Liver (tissue), 3 donors: ENCODE measurements at regions not wholly inside any gene's neighbourhood (a gene's known extent, or its start where the extent isn't known, plus 50 kb on each side); places are given as distances from the start of the nearest gene placed in this dataset.

Experiments
- EGR1 ChIP-seq, 2 donors: IDR thresholded peaks; 2 replicates each; pipeline ENCODE4 v1.6.1; 2016 to 2018; ENCODE audit warnings: antibody characterized with exemption in 2 of 2, low read depth in 2 of 2
- FOXA1 ChIP-seq: IDR thresholded peaks from 2 replicates; pipeline ENCODE4 v1.6.1; 2016; ENCODE audit warnings: antibody characterized with exemption
- FOXA2 ChIP-seq: IDR thresholded peaks from 2 replicates; pipeline ENCODE4 v1.6.1; 2016; ENCODE audit warnings: antibody characterized with exemption
- GABPA ChIP-seq, 2 donors: IDR thresholded peaks in 1 of 2; conservative IDR thresholded peaks in 1 of 2; 2 replicates each; pipeline ENCODE4 v1.6.1; 2016; ENCODE audit warnings: antibody characterized with exemption in 2 of 2, mild to moderate bottlenecking in 1 of 2, moderate library complexity in 1 of 2
- JUND ChIP-seq, 2 donors: IDR thresholded peaks; 2 replicates each; pipeline ENCODE4 v1.6.1; 2016; ENCODE audit warnings: antibody characterized with exemption in 2 of 2
- NR2F2 ChIP-seq: IDR thresholded peaks from 2 replicates; pipeline ENCODE4 v1.6.1; 2016; ENCODE audit warnings: antibody characterized with exemption
- RAD21 ChIP-seq, 2 donors: IDR thresholded peaks; 2 replicates each; pipeline ENCODE4 v1.6.1; 2016; ENCODE audit warnings: antibody characterized with exemption in 2 of 2, mild to moderate bottlenecking in 2 of 2
- TAF1 ChIP-seq: conservative IDR thresholded peaks from 2 replicates; pipeline ENCODE4 v1.6.1; 2016; ENCODE audit warnings: antibody characterized with exemption, mild to moderate bottlenecking
- YY1 ChIP-seq: IDR thresholded peaks from 2 replicates; pipeline ENCODE4 v1.6.1; 2016; ENCODE audit warnings: antibody characterized with exemption, mild to moderate bottlenecking
- TF ChIP-seq, protein P1 (sequence below): fragments of 150-350 bp; IDR thresholded peaks from 2 replicates; pipeline ENCODE4 v1.5.1; 2017; ENCODE audit warnings: improper control_type of control experiment, low read depth, low read length; ENCODE audit not compliant: missing input control
- TF ChIP-seq, protein P2 (sequence below): IDR thresholded peaks from 2 replicates; pipeline ENCODE4 v1.6.1; 2016; ENCODE audit warnings: antibody characterized with exemption
- TF ChIP-seq, protein P3 (sequence below): IDR thresholded peaks from 2 replicates; pipeline ENCODE4 v1.6.1; 2016; ENCODE audit warnings: antibody characterized with exemption, mild to moderate bottlenecking
- TF ChIP-seq, protein P4 (sequence below): IDR thresholded peaks from 2 replicates; pipeline ENCODE4 v1.6.1; 2016; ENCODE audit warnings: antibody characterized with exemption
- donor health status: healthy.
- donor health status: healthy.

GRCh38 chr2:136424112-136424511, 306.2 kb upstream of the CXCR4 start:
- TF ChIP-seq, protein P1, sequence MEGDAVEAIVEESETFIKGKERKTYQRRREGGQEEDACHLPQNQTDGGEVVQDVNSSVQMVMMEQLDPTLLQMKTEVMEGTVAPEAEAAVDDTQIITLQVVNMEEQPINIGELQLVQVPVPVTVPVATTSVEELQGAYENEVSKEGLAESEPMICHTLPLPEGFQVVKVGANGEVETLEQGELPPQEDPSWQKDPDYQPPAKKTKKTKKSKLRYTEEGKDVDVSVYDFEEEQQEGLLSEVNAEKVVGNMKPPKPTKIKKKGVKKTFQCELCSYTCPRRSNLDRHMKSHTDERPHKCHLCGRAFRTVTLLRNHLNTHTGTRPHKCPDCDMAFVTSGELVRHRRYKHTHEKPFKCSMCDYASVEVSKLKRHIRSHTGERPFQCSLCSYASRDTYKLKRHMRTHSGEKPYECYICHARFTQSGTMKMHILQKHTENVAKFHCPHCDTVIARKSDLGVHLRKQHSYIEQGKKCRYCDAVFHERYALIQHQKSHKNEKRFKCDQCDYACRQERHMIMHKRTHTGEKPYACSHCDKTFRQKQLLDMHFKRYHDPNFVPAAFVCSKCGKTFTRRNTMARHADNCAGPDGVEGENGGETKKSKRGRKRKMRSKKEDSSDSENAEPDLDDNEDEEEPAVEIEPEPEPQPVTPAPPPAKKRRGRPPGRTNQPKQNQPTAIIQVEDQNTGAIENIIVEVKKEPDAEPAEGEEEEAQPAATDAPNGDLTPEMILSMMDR, result no peak
- TF ChIP-seq TAF1 (no peak), NR2F2 (no peak), GABPA (IDR thresholded peaks at IDR 0.05 in 1 of 2, conservative IDR thresholded peaks at IDR 0.05 in 1 of 2) (no peak), EGR1 (IDR thresholded peaks at IDR 0.05; ENCODE audit: low read depth in 2 of 2) (no peak), JUND (IDR thresholded peaks at IDR 0.05) (no peak), RAD21 (IDR thresholded peaks at IDR 0.05) (no peak), FOXA1 (no peak), FOXA2 (no peak), YY1 (no peak)
- TF ChIP-seq, protein P2, sequence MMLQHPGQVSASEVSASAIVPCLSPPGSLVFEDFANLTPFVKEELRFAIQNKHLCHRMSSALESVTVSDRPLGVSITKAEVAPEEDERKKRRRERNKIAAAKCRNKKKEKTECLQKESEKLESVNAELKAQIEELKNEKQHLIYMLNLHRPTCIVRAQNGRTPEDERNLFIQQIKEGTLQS, result no peak
- TF ChIP-seq, protein P3, sequence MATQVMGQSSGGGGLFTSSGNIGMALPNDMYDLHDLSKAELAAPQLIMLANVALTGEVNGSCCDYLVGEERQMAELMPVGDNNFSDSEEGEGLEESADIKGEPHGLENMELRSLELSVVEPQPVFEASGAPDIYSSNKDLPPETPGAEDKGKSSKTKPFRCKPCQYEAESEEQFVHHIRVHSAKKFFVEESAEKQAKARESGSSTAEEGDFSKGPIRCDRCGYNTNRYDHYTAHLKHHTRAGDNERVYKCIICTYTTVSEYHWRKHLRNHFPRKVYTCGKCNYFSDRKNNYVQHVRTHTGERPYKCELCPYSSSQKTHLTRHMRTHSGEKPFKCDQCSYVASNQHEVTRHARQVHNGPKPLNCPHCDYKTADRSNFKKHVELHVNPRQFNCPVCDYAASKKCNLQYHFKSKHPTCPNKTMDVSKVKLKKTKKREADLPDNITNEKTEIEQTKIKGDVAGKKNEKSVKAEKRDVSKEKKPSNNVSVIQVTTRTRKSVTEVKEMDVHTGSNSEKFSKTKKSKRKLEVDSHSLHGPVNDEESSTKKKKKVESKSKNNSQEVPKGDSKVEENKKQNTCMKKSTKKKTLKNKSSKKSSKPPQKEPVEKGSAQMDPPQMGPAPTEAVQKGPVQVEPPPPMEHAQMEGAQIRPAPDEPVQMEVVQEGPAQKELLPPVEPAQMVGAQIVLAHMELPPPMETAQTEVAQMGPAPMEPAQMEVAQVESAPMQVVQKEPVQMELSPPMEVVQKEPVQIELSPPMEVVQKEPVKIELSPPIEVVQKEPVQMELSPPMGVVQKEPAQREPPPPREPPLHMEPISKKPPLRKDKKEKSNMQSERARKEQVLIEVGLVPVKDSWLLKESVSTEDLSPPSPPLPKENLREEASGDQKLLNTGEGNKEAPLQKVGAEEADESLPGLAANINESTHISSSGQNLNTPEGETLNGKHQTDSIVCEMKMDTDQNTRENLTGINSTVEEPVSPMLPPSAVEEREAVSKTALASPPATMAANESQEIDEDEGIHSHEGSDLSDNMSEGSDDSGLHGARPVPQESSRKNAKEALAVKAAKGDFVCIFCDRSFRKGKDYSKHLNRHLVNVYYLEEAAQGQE, result no peak
- TF ChIP-seq, protein P4, sequence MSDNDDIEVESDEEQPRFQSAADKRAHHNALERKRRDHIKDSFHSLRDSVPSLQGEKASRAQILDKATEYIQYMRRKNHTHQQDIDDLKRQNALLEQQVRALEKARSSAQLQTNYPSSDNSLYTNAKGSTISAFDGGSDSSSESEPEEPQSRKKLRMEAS, result no peak
